Right lobe of liver (tissue), 6 donors: ENCODE measurements at regions not wholly inside any gene's neighbourhood (a gene's known extent, or its start where the extent isn't known, plus 50 kb on each side); places are given as distances from the start of the nearest gene placed in this dataset.

ENCODE experiments used
- ATAC-seq, 4 donors: fragments of 200-7000 bp; cut with Tn5 transposase; one replicate each; pipeline ENCODE4 v1.9.1; 2020; ENCODE audit warnings: mild to moderate bottlenecking in 4 of 4, moderate library complexity in 4 of 4
- DNase-seq, 3 donors: peaks; one replicate each; pipeline ENCODE4 v3.0.0-alpha.2; 2020
- H3K27ac ChIP-seq, 3 donors: fragments of 200-600 bp; one replicate each; pipeline ENCODE4 v1.8.0; 2022
- H3K27me3 ChIP-seq, 2 donors: fragments of 200-600 bp; one replicate each; pipeline ENCODE4 v1.8.0; 2022
- H3K36me3 ChIP-seq, 4 donors: fragments of 200-600 bp; sonication (generic) in 1 of 4; one replicate each; pipeline versions ENCODE4 v1.5.1 to v1.8.0; 2017 to 2022; ENCODE audit warnings: control low read depth in 1 of 4
- H3K4me1 ChIP-seq, 4 donors: fragments of 200-600 bp; sonication (generic) in 1 of 4; one replicate each; pipeline versions ENCODE4 v1.5.1 to v1.8.0; 2017 to 2022; ENCODE audit warnings: control low read depth in 1 of 4
- H3K4me3 ChIP-seq, 3 donors: fragments of 200-600 bp; one replicate each; pipeline ENCODE4 v1.8.0; 2022
- H3K9me3 ChIP-seq, 4 donors: fragments of 200-600 bp; sonication (generic) in 1 of 4; one replicate each; pipeline versions ENCODE4 v1.5.1 to v1.8.0; 2017 to 2022; ENCODE audit warnings: control low read depth in 1 of 4
- POLR2A ChIP-seq: fragments of 450-650 bp; IDR thresholded peaks from one replicate; pipeline ENCODE4 v1.6.1; 2017; ENCODE audit warnings: antibody characterized with exemption, mild to moderate bottlenecking
- WGBS: methylation state at CpG from one replicate; pipeline ENCODE4 v1.1.6; 2018; ENCODE audit warnings: low coverage, low lambda C conversion rate; ENCODE audit not compliant: insufficient coverage; ENCODE audit errors: missing lambda C conversion rate; 5-methylcytosine and 5-hydroxymethylcytosine counted together
- intact Hi-C, 2 donors: fragments of 100-400 bp; cut with DNase I; formaldehyde crosslinking; loops; one replicate each; pipeline versions ENCODE4 v1.11.2 to v1.14.1; 2022
- TF ChIP-seq, protein P1 (sequence below), 4 donors: fragments of 200-600 bp in 3 of 4; fragments of 450-650 bp in 1 of 4; IDR thresholded peaks; one replicate each; pipeline versions ENCODE4 v1.5.1 to v1.8.0; 2016 to 2022; ENCODE audit warnings: antibody characterized with exemption in 4 of 4, mild to moderate bottlenecking in 2 of 4
- donor health status: DM: no; HTN: yes; CAD: no.
- donor health status: DM: no; HTN: no; CAD: no.
- donor health status: DM: no; HTN: no; CAD: no.
- donor health status: DM: no; HTN: yes; CAD: no.
- donor health status: DM: no; HTN: yes; CAD: no.

DNA sequence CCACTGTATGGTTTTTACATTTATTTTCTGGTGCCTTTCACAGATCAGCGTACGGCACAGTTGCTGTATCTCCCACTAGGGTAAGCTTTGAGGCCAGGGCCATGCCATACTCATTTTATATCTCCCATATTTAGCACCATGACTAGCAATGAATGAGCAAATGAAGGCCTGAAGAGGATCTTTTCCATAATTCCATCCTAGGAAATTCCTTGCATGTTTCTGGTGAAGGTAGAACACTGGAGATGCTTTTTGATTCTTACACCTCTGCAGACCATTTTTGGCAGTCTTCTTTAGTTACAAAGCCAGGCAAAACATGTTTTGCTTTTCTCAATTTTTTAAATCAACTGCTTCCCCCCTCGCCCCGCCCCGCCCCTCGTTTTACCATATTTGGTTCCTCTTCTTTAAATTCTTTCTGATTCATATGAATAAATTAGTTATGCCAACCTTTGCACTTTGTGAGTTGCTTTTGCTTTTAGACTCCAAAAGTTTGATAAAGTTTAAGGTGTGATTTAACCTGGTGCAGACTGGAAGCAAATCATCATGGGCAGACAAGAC lies 78.9 kb upstream of the AK4 start:
- no peak for TF ChIP-seq POLR2A
- Histone ChIP-seq H3K27me3 (no peaks in the 10 kb centered on the region), H3K9me3 (no peaks in the 10 kb centered on the region), H3K4me1 (peaks cover 0 to 17% (median 0%) of the 10 kb centered on the region in 4 donors), H3K36me3 (no peaks in the 10 kb centered on the region), H3K4me3 (peak overlapping the region; percentile 57 to 76 (median 74)), H3K27ac (peak overlapping the region; percentile 98 to 100 (median 99))
- intact Hi-C loops = loop anchor here in 1 of 2 donors (10.0 kb wide), 1 partner anchor 136 kb away; no protein-coding TSS in a partner anchor
- DNase-seq (no peak), ATAC-seq (no peak)
- 39% methylated on average over 6 of the region's 6 CpGs for WGBS

DNA sequence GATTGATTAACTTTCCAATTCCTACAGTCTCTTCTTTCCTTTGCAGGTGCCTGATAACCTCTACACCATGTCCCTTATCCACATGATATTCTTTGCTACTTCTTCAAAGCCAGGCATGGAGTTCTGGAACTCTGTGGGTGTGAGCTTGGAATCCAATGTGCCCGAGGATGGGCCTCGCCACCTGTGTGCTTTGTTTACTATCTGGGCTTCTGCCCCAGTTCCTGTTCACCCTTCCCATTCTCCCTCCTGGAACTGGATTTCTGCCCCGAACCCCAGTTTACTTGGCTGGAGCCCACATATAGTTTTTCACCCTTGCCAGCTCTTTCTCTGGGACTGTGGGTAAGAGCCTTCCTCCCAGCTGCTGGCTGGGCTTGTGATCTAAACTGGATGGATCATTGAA lies 75.2 kb upstream of the AK4 start:
- H3K9me3 ChIP-seq = no peaks in the 10 kb centered on the region
- no peaks in the 10 kb centered on the region for H3K27me3 ChIP-seq
- no peak overlapping the region for H3K4me3 ChIP-seq
- ATAC-seq (peak; percentile 12 to 68 (median 56)), DNase-seq (peak; percentile 21 to 68 (median 54))
- intact Hi-C loops = no loop called here
- TF ChIP-seq, protein P1, sequence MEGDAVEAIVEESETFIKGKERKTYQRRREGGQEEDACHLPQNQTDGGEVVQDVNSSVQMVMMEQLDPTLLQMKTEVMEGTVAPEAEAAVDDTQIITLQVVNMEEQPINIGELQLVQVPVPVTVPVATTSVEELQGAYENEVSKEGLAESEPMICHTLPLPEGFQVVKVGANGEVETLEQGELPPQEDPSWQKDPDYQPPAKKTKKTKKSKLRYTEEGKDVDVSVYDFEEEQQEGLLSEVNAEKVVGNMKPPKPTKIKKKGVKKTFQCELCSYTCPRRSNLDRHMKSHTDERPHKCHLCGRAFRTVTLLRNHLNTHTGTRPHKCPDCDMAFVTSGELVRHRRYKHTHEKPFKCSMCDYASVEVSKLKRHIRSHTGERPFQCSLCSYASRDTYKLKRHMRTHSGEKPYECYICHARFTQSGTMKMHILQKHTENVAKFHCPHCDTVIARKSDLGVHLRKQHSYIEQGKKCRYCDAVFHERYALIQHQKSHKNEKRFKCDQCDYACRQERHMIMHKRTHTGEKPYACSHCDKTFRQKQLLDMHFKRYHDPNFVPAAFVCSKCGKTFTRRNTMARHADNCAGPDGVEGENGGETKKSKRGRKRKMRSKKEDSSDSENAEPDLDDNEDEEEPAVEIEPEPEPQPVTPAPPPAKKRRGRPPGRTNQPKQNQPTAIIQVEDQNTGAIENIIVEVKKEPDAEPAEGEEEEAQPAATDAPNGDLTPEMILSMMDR (IDR thresholded peaks at IDR 0.05) = no peak
- no peak for TF ChIP-seq POLR2A
- peaks cover 0 to 10% (median 0%) of the 10 kb centered on the region in 4 donors for H3K4me1 ChIP-seq
- H3K36me3 ChIP-seq = no peaks in the 10 kb centered on the region
- no peak overlapping the region for H3K27ac ChIP-seq
- WGBS = 26% methylated on average over 3 of the region's 3 CpGs

DNA sequence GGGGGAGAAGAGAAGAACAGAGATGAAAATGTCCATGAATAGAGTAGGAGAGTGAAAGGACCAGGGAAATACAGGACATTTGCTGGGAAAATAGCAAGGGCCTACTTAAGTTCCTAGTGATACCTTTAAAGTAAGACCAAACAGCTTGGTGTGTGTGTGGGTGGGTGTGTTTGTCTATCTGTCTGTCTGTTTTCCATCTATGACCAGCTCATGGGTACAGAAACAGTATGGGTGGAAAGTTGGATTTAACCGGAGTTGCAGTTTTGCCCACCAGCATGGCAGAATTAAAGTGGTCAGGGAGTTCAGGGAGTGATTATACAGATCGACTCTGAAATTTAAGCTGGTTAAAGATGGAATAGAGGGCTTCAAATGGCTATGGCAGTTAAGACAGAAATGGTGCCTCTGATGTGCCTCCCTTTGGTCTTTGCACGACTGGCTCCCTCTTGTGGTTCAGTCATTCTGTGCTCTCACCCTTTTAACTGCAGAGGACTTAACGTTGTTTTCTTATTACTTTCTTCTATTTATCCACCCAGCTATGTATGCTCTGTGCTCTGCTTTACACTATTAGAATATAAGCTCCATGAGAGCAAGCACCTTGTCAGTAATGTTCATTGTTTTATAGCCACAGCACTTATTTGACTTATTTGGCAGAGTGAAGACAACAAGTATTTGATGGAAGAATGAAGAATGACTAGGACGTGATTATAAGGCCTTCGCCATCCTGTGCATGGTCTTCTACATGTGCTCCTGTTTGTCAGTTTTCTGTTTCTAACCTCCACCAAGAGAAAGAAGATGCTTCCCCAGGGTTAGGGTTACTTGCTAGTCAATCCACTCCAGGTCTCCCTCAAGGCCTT lies 72.7 kb upstream of the AK4 start:
- Histone ChIP-seq H3K36me3 (no peaks in the 10 kb centered on the region), H3K4me1 (peaks cover 0 to 10% (median 0%) of the 10 kb centered on the region in 4 donors), H3K9me3 (no peaks in the 10 kb centered on the region), H3K4me3 (no peak overlapping the region), H3K27me3 (no peaks in the 10 kb centered on the region), H3K27ac (no peak overlapping the region)
- WGBS = 49% methylated on average over 6 of the region's 6 CpGs
- ATAC-seq (peak; percentile 90 to 94 (median 93)), DNase-seq (peak in 2 of 3 donors; percentile 21 to 62)
- intact Hi-C loops = no loop called here
- TF ChIP-seq, protein P1 (IDR thresholded peaks at IDR 0.05) = peak; percentile 53 to 83 (median 81)
- no peak for TF ChIP-seq POLR2A

DNA sequence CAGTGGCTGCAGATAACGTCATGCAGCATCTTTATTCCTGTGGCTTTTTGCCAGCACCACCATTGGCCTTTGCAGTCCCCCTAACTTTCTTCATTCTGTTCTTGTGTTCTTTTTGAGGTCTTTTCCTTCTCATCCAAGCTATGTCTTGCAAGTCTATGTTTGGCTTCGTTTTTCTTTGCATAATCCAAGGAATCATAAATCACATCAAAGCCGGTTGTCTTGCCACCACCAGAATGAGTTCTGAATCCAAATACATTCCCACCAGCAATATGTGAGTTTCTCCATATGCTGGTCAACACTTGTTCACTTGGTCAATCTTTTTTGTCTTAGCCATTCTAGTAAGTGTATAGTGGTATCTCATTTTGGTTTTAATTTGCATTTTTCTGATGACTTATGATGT lies 70.6 kb upstream of the AK4 start:
- intact Hi-C loops = no loop called here
- peaks cover 0 to 9% (median 0%) of the 10 kb centered on the region in 4 donors for H3K4me1 ChIP-seq
- no peak overlapping the region for H3K4me3 ChIP-seq
- DNase-seq = no peak
- ATAC-seq = no peak
- H3K36me3 ChIP-seq = no peaks in the 10 kb centered on the region
- no peak for TF ChIP-seq POLR2A
- TF ChIP-seq, protein P1 (IDR thresholded peaks at IDR 0.05) = no peak
- WGBS = 64% methylated on average over 3 of the region's 3 CpGs
- H3K9me3 ChIP-seq = no peaks in the 10 kb centered on the region
- no peak overlapping the region for H3K27ac ChIP-seq
- no peaks in the 10 kb centered on the region for H3K27me3 ChIP-seq

DNA sequence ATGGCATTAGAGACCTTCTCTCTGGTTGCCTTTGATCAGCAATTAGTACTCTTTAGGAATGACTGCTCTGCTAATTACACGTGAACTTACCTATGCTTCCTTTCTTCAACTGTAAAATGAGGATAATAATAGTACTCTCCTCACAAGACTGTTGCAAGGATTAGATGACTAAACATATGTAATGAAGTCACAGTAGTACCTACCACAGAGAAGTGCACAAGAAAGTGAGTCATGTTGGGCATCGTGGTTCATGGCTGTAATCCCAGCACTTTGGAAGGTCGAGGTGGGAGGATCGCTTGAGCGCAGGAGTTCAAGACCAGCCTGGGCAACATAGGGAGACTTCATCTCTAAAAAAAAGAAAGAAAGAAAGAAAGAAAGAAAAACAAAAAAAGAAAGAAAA lies 68.1 kb upstream of the AK4 start:
- no peak for ATAC-seq
- 65% methylated on average over 5 of the region's 5 CpGs for WGBS
- H3K36me3 ChIP-seq = no peaks in the 10 kb centered on the region
- H3K9me3 ChIP-seq = no peaks in the 10 kb centered on the region
- TF ChIP-seq, protein P1 (IDR thresholded peaks at IDR 0.05) = no peak
- no peak for TF ChIP-seq POLR2A
- DNase-seq = no peak
- no peaks in the 10 kb centered on the region for H3K4me1 ChIP-seq
- H3K27ac ChIP-seq = no peak overlapping the region
- intact Hi-C loops = loop anchor here in 1 of 2 donors (10.0 kb wide), 1 partner anchor 135 kb away; no protein-coding TSS in a partner anchor
- H3K4me3 ChIP-seq = no peak overlapping the region
- H3K27me3 ChIP-seq = no peaks in the 10 kb centered on the region
